Lower leg skin (tissue), 4 donors: ENCODE measurements at regions not wholly inside any gene's neighbourhood (a gene's known extent, or its start where the extent isn't known, plus 50 kb on each side); places are given as distances from the start of the nearest gene placed in this dataset.

Experiments used
- DNase-seq, 2 donors: peaks; one replicate each; pipeline ENCODE4 v3.0.0-alpha.2; 2019; ENCODE audit warnings: low spot score in 2 of 2
- H3K4me3 ChIP-seq: fragments of 200-600 bp; sonication (generic); 2 replicates; pipeline ENCODE4 v1.5.1; 2017; ENCODE audit warnings: mild to moderate bottlenecking, low read depth; ENCODE audit not compliant: poor library complexity, severe bottlenecking
- CTCF ChIP-seq, 3 donors: fragments of 450-650 bp; IDR thresholded peaks; one replicate each; pipeline ENCODE4 v1.5.1; 2016; ENCODE audit warnings: antibody characterized with exemption in 3 of 3, mild to moderate bottlenecking in 3 of 3, moderate library complexity in 2 of 3
- POLR2A ChIP-seq, 2 donors: fragments of 450-650 bp; IDR thresholded peaks; one replicate each; pipeline ENCODE4 v1.6.1; 2016 to 2017; ENCODE audit warnings: antibody characterized with exemption in 2 of 2, mild to moderate bottlenecking in 1 of 2, moderate library complexity in 1 of 2
- WGBS, 2 donors: methylation state at CpG; one replicate each; pipeline ENCODE4 v1.1.5; 2018; 5-methylcytosine and 5-hydroxymethylcytosine counted together
- intact Hi-C: fragments of 100-400 bp; cut with DNase I; formaldehyde crosslinking; loops from one replicate; pipeline ENCODE4 v1.15.0; 2023; ENCODE audit warnings: low total_unique reads

DNA sequence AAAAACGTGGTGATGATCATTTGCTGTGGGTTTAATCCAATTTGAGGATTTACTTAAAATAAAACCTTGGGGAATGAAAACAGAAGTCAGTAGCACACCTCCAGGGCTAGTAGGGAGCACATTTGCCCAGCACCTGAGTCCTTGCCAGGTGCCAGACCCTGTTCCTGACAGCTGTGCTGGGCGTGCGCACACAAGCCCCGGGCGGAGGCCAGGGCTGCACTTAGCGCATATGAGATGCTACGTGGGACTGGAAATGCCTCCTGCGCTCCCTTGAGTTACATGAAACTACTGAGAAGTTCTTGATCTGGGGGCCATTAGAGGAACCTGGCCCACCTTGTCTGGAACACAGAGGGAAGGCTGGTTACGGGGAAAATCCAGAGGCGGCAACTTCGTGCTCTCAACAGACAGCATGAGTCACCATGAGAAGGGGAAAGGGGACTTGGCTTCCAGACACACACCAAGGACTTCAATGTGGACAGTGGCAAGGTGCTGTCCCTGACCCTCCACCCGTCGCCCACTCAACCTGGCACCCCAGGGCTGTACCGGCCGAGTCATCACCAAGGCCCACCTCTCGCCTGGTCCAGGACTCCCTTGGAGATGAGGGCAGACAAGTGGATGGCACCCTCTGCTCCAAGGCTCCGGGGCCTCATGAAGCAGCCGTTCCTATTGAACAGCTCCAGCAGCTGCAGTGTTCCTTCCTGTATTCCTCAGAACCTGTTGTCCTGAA is 1468.6 kb downstream of the BRD1 start:
- H3K4me3 ChIP-seq = no peak overlapping the region
- intact Hi-C loops = no loop called here
- no peak for DNase-seq
- whole genome bisulfite sequencing, 2 donors = 63 to 64% methylated on average over 18 of the region's 18 CpGs
- TF ChIP-seq POLR2A (IDR thresholded peaks at IDR 0.05) = no peak
- no peak for TF ChIP-seq CTCF (IDR thresholded peaks at IDR 0.05)

- no peak for DNase-seq
- 55 to 85% methylated on average over 1 to 7 of the region's 7 CpGs for WGBS, 2 donors
- intact Hi-C loops = no loop called here
- TF ChIP-seq CTCF (IDR thresholded peaks at IDR 0.05) (no peak), POLR2A (IDR thresholded peaks at IDR 0.05) (no peak)
- no peak overlapping the region for H3K4me3 ChIP-seq
These were observed 1469.7 kb downstream of the BRD1 start for GRCh38 chr22:48357961-48358360.

GRCh38 chr22:48357196-48357595 is 1470.5 kb downstream of the BRD1 start:
- 68 to 74% methylated on average over 12 to 13 of the region's 13 CpGs for WGBS, 2 donors
- intact Hi-C loops = no loop called here
- no peak overlapping the region for H3K4me3 ChIP-seq
- no peak for DNase-seq
- no peak for TF ChIP-seq POLR2A (IDR thresholded peaks at IDR 0.05)
- no peak for TF ChIP-seq CTCF (IDR thresholded peaks at IDR 0.05)

DNA sequence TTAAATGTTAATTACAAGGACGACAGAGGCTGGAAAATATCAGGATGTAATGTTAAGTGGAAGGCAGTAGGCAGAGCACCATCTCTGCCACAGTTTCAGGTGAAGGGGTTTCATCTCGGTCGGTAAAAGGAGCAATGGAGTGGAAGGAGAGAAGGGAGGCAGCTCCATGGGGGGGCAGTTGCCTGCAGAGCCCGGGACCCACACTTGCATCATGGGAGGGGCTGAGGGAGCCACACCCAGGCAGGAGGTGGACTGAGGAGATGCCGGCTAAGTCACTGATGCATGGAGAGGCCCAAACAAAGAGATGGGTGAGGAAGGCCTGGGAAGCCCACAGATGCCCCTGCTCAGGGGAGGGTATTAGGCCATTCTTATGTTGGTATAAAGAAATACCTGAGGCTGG is 1470.9 kb downstream of the BRD1 start:
- TF ChIP-seq POLR2A (IDR thresholded peaks at IDR 0.05) (no peak), CTCF (IDR thresholded peaks at IDR 0.05) (no peak)
- intact Hi-C loops = no loop called here
- DNase-seq = no peak
- WGBS, 2 donors = 82 to 85% methylated on average over 5 of the region's 5 CpGs
- no peak overlapping the region for H3K4me3 ChIP-seq

- no peak overlapping the region for H3K4me3 ChIP-seq
- intact Hi-C loops = no loop called here
- TF ChIP-seq CTCF (IDR thresholded peaks at IDR 0.05) = no peak
- no peak for TF ChIP-seq POLR2A (IDR thresholded peaks at IDR 0.05)
- no peak for DNase-seq
- WGBS, 2 donors = 56% methylated on average over 5 of the region's 5 CpGs
These were observed 1473.6 kb downstream of the BRD1 start for GRCh38 chr22:48354096-48354495.
